ENCODE measurements at regions not wholly inside any gene's neighbourhood (a gene's known extent, or its start where the extent isn't known, plus 50 kb on each side); places are given as distances from the start of the nearest gene placed in this dataset.

DNA sequence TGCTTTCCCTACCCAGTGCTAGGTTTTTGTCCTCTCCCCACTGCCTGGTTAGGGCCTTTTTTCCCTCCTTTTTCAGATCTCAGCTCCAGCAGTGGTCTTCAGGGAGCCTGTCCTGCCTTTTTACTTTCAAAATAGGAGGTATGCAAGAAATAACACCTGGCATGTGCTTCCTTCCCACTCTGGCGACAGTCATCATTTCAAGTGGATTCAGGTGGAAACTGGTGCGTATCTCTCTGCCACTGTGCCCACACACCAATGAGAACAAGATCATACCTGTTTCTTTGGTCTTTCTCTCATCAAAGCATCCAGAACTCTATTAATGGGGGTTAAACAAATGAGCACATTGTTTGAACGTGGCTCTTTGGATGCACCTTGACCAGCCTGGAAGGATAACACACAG lies 95.7 kb upstream of the GGTLC1 start:
- Histone ChIP-seq H3K27me3 (no peaks in the 10 kb centered on the region), H3K4me3 (no peak overlapping the region), H3K9me3 (no peaks in the 10 kb centered on the region), H3K27ac (no peak overlapping the region), H3K4me1 (no peaks in the 10 kb centered on the region), H3K36me3 (no peaks in the 10 kb centered on the region)
- no peak for DNase-seq (ENCODE audit: low spot score in 2 of 2)
- 74 to 77% methylated on average over 3 of the region's 3 CpGs for WGBS, 2 donors
- TF ChIP-seq POLR2A (IDR thresholded peaks at IDR 0.05) (no peak), EP300 (IDR thresholded peaks at IDR 0.05) (no peak)
- TF ChIP-seq, protein P1, sequence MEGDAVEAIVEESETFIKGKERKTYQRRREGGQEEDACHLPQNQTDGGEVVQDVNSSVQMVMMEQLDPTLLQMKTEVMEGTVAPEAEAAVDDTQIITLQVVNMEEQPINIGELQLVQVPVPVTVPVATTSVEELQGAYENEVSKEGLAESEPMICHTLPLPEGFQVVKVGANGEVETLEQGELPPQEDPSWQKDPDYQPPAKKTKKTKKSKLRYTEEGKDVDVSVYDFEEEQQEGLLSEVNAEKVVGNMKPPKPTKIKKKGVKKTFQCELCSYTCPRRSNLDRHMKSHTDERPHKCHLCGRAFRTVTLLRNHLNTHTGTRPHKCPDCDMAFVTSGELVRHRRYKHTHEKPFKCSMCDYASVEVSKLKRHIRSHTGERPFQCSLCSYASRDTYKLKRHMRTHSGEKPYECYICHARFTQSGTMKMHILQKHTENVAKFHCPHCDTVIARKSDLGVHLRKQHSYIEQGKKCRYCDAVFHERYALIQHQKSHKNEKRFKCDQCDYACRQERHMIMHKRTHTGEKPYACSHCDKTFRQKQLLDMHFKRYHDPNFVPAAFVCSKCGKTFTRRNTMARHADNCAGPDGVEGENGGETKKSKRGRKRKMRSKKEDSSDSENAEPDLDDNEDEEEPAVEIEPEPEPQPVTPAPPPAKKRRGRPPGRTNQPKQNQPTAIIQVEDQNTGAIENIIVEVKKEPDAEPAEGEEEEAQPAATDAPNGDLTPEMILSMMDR (IDR thresholded peaks at IDR 0.05) = no peak

DNA sequence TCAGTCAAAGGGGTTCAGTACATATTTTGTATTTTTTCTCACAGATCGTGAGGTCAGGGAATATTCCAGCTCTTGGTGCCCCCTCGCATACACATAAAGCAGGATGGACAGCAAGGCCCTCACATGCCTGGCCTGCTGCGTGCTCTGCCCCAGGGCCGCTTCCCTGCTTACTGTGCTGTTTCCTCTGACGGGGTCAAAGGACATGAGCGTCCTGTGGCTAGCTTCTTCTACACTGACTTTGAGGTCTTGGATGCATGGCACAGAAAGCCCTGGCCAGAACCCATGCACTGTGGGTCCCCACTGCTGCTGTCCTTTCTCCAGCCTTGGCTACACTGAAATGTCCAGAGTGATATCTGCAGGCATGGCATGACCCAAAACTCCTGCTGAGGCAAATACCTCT lies 92.5 kb upstream of the GGTLC1 start:
- TF ChIP-seq EP300 (IDR thresholded peaks at IDR 0.05) (no peak), POLR2A (IDR thresholded peaks at IDR 0.05) (no peak)
- TF ChIP-seq, protein P1 (IDR thresholded peaks at IDR 0.05) = no peak
- Histone ChIP-seq H3K27me3 (no peaks in the 10 kb centered on the region), H3K36me3 (no peaks in the 10 kb centered on the region), H3K27ac (no peak overlapping the region), H3K4me3 (no peak overlapping the region), H3K9me3 (no peaks in the 10 kb centered on the region), H3K4me1 (no peaks in the 10 kb centered on the region)
- DNase-seq (ENCODE audit: low spot score in 2 of 2) = no peak
- 74 to 79% methylated on average over 6 of the region's 6 CpGs for WGBS, 2 donors

DNA sequence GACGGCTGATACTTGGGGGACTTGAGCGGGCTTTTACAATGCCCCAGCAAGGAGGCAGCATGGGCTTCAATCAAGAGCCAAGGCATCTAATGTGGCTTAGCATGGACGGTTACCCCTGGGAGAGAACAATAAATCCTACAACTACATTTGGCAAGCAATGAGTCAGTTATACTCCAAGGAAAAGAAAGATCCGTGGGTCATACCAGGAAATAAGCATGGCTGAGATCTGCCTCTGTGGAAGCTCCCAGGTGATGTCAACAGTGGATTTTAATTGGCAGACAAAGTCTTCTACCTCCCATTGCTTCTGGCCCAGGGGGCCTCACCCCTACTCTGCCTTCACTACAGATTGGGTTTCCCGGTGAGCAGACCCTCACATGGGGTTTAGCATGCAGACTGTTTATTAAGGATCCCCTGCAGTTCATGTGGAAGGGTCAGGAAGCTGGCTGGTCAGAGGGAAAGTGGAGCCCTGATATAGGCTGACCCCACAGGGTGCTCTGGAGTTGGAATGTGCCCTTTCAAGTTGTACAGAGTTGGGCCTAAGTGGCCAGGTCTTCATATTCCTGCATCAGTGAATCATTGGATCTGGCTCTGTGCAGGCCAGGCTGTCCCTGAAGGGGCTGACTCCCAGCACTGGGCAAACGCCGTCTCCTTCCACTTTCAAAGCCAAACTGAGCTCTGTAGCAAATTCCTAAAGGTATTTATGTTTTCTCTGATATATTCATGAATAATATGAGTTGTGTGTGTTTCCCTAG lies 91.3 kb upstream of the GGTLC1 start:
- Histone ChIP-seq H3K9me3 (no peaks in the 10 kb centered on the region), H3K27me3 (no peaks in the 10 kb centered on the region), H3K4me3 (no peak overlapping the region), H3K4me1 (no peaks in the 10 kb centered on the region), H3K36me3 (no peaks in the 10 kb centered on the region), H3K27ac (no peak overlapping the region)
- TF ChIP-seq, protein P1 (IDR thresholded peaks at IDR 0.05) = no peak
- TF ChIP-seq POLR2A (IDR thresholded peaks at IDR 0.05) = no peak
- no peak for TF ChIP-seq EP300 (IDR thresholded peaks at IDR 0.05)
- no peak for DNase-seq (ENCODE audit: low spot score in 2 of 2)
- WGBS, 2 donors = 74% methylated on average over 7 of the region's 7 CpGs

DNA sequence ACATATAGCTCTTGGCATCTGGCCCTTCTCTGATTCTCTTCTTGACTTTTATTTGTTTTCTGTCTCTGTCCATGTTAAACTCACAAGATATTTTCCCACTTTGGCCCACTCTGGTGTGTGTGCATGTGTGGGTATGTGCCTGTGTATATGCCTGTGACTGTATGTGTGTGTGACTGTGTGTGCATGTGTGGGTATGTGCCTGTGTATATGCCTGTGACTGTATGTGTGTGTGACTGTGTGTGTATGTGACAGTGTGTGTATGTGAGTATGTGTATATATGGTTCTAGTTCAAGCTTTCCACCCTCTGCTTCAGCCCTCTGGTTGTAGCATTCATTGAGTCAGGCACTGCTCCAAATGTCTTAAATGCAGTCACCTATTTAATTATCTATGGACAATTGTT lies 88.6 kb upstream of the GGTLC1 start:
- H3K27me3 ChIP-seq = no peaks in the 10 kb centered on the region
- H3K4me1 ChIP-seq = no peaks in the 10 kb centered on the region
- TF ChIP-seq, protein P1 (IDR thresholded peaks at IDR 0.05) = no peak
- TF ChIP-seq EP300 (IDR thresholded peaks at IDR 0.05) (no peak), POLR2A (IDR thresholded peaks at IDR 0.05) (no peak)
- no peak overlapping the region for H3K4me3 ChIP-seq
- no peaks in the 10 kb centered on the region for H3K36me3 ChIP-seq
- H3K9me3 ChIP-seq = no peaks in the 10 kb centered on the region
- no peak overlapping the region for H3K27ac ChIP-seq
- no peak for DNase-seq (ENCODE audit: low spot score in 2 of 2)

DNA sequence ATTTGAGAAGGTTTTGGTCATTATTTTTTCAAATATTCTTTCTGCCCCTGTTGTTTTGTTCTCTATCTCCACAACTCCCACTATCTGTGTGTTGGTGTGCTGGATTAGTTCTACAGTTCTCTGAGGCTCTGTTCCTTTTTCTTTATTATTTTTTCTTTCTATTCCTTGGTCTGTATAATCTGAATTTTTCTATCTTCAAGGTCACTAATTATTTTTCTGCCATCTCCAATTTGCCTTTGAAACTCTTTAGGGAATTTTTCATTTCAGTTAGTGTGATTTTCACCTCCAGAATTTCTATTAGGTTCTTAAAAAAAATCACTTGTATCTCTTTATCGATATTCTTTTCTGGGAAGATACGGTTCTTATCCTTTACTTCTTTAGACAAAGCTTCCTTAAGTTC lies 82.1 kb upstream of the GGTLC1 start:
- H3K36me3 ChIP-seq = no peaks in the 10 kb centered on the region
- DNase-seq (ENCODE audit: low spot score in 2 of 2) = no peak
- H3K4me1 ChIP-seq = no peaks in the 10 kb centered on the region
- H3K27ac ChIP-seq = no peak overlapping the region
- 75 to 97% methylated on average over 2 of the region's 2 CpGs for WGBS, 2 donors
- H3K4me3 ChIP-seq = no peak overlapping the region
- TF ChIP-seq EP300 (IDR thresholded peaks at IDR 0.05) (no peak), POLR2A (IDR thresholded peaks at IDR 0.05) (no peak)
- TF ChIP-seq, protein P1 (IDR thresholded peaks at IDR 0.05) = no peak
- no peaks in the 10 kb centered on the region for H3K27me3 ChIP-seq
- peaks cover 0 to 29% (median 0%) of the 10 kb centered on the region in 4 donors for H3K9me3 ChIP-seq

Measured in tibial nerve (tissue), 4 donors.